K562 (cell line): ENCODE measurements at regions not wholly inside any gene's neighbourhood (a gene's known extent, or its start where the extent isn't known, plus 50 kb on each side); places are given as distances from the start of the nearest gene placed in this dataset.

ENCODE experiments used
- CTBP1 ChIP-seq: fragments of 450-650 bp; IDR thresholded peaks from 2 replicates; pipeline ENCODE4 v1.6.1; 2016; ENCODE audit warnings: borderline replicate concordance
- DIDO1 ChIP-seq: fragments of 450-650 bp; IDR thresholded peaks from 2 replicates; pipeline ENCODE4 v1.6.1; 2016; ENCODE audit warnings: low read depth, missing biosample characterization, missing genetic modification characterization
- GTF2A2 ChIP-seq: IDR thresholded peaks from 2 replicates; pipeline ENCODE4 v1.6.1; 2016; ENCODE audit warnings: mild to moderate bottlenecking, missing genetic modification characterization, missing compliant biosample characterization
- GTF2F1 ChIP-seq: IDR thresholded peaks from 2 replicates; pipeline ENCODE4 v1.6.1; 2011; ENCODE audit warnings: low read depth, low read length, improper control_type of control experiment
- POLR2B ChIP-seq: fragments of 450-650 bp; IDR thresholded peaks from 2 replicates; pipeline ENCODE4 v1.6.1; 2018; ENCODE audit warnings: low read depth; ENCODE audit not compliant: partially characterized antibody
- SREBF1 ChIP-seq: fragments of 150-350 bp; IDR thresholded peaks from 2 replicates; pipeline ENCODE4 v1.6.1; 2014; ENCODE audit warnings: antibody characterized with exemption, low read depth, low read length, borderline replicate concordance
- ZBTB12 ChIP-seq: fragments of 250-450 bp; sonication (Bioruptor Pico); IDR thresholded peaks from 2 replicates; pipeline ENCODE4 v1.4.0; 2020
- ZNF197 ChIP-seq: fragments of 200-800 bp; sonication (Bioruptor generic); IDR thresholded peaks from 2 replicates; pipeline ENCODE4 v1.6.1; 2016; ENCODE audit warnings: low read depth, missing genetic modification characterization, missing compliant biosample characterization
- ZNF407 ChIP-seq: fragments of 450-650 bp; IDR thresholded peaks from 2 replicates; pipeline ENCODE4 v1.6.1; 2016; ENCODE audit warnings: low read depth
- ZSCAN29 ChIP-seq: fragments of 450-650 bp; IDR thresholded peaks from 2 replicates; pipeline ENCODE4 v1.6.1; 2017

- no peak for TF ChIP-seq ZNF407
- TF ChIP-seq GTF2A2 (tag) = no peak
- no peak for TF ChIP-seq ZBTB12 (CRISPR knock-in tag)
- TF ChIP-seq CTBP1 = peak; percentile 79
- peak; percentile 79 for TF ChIP-seq ZSCAN29
- no peak for TF ChIP-seq ZNF197 (CRISPR knock-in tag)
- TF ChIP-seq GTF2F1 = no peak
- no peak for TF ChIP-seq SREBF1
- TF ChIP-seq DIDO1 (tag) = no peak
- peak; percentile 65 for TF ChIP-seq POLR2B
These were observed 64.3 kb downstream of the TET3 start (continued) for GRCh38 chr2:74048843-74049519.
